ENCODE measurements at regions not wholly inside any gene's neighbourhood (a gene's known extent, or its start where the extent isn't known, plus 50 kb on each side); places are given as distances from the start of the nearest gene placed in this dataset.

DNA sequence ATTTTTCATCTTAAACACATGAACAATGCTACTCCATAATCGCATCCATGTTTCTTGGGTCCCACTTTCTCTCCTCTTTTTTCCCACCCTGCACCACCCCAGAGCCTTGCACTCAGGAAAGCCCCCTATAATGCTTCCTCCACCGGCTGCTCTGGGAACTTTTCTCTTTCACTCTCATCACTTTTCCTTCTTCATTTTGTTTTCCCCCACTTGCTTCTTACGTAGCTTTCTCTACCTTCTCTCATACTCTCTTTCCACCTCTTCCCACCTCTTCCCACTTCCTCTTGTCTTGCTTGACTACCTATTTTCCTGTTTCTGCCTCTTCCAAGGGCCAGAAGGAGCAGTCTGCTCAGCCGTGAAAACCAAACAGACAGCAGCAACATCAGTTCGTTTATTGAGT, 229.5 kb upstream of the RHOBTB1 start:
- Mint-ChIP-seq H3K27me3 (ENCODE audit: low read depth in 3 of 3) (peaks cover 0 to 4% (median 0%) of the 10 kb centered on the region in 3 donors), H3K9me3 (peaks cover 0 to 5% (median 2%) of the 10 kb centered on the region in 7 donors), H3K36me3 (no peaks in the 10 kb centered on the region), H3K4me3 (no peak overlapping the region), H3K27ac (no peak overlapping the region), H3K4me1 (no peaks in the 10 kb centered on the region)
- Histone ChIP-seq H3K4me1 (ENCODE audit: control insufficient read depth in 1 of 2, insufficient read depth in 2 of 2, low read length in 2 of 2) (no peaks in the 10 kb centered on the region), H3K79me2 (ENCODE audit: insufficient read depth, low read length) (no peaks in the 10 kb centered on the region), H2AFZ (ENCODE audit: insufficient read depth, low read depth, low read length, poor library complexity, severe bottlenecking) (no peak overlapping the region), H3K4me2 (replicated peaks; ENCODE audit: extremely low read depth, low read length, poor library complexity, severe bottlenecking) (no peak overlapping the region), H3K9me3 (replicated peaks in 1 of 2; ENCODE audit: control insufficient read depth in 1 of 2, insufficient read depth in 1 of 2, low read length in 2 of 2) (no peaks in the 10 kb centered on the region), H3K9ac (ENCODE audit: insufficient read depth, low read length, poor library complexity, severe bottlenecking) (no peak overlapping the region), H3K4me3 (replicated peaks in 1 of 3; ENCODE audit: low read depth in 2 of 3, low read length in 3 of 3) (no peak overlapping the region), H3K27me3 (ENCODE audit: control insufficient read depth in 2 of 2, insufficient read depth in 2 of 2, low read length in 2 of 2) (no peaks in the 10 kb centered on the region), H4K20me1 (ENCODE audit: insufficient read depth, low read length) (no peaks in the 10 kb centered on the region), H3K36me3 (replicated peaks in 1 of 2; ENCODE audit: control insufficient read depth in 1 of 2, insufficient read depth in 2 of 2, low read length in 2 of 2) (no peaks in the 10 kb centered on the region), H3K27ac (ENCODE audit: low read depth in 1 of 2, low read length in 2 of 2) (no peak overlapping the region)
- WGBS (ENCODE audit: insufficient coverage) = 90% methylated on average over 5 of the region's 5 CpGs
- DNase-seq = no peak
- intact Hi-C loops (cut with micrococcal nuclease) = no loop called here
- TF ChIP-seq, protein P1, sequence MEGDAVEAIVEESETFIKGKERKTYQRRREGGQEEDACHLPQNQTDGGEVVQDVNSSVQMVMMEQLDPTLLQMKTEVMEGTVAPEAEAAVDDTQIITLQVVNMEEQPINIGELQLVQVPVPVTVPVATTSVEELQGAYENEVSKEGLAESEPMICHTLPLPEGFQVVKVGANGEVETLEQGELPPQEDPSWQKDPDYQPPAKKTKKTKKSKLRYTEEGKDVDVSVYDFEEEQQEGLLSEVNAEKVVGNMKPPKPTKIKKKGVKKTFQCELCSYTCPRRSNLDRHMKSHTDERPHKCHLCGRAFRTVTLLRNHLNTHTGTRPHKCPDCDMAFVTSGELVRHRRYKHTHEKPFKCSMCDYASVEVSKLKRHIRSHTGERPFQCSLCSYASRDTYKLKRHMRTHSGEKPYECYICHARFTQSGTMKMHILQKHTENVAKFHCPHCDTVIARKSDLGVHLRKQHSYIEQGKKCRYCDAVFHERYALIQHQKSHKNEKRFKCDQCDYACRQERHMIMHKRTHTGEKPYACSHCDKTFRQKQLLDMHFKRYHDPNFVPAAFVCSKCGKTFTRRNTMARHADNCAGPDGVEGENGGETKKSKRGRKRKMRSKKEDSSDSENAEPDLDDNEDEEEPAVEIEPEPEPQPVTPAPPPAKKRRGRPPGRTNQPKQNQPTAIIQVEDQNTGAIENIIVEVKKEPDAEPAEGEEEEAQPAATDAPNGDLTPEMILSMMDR (IDR thresholded peaks at IDR 0.05) = no peak

DNA sequence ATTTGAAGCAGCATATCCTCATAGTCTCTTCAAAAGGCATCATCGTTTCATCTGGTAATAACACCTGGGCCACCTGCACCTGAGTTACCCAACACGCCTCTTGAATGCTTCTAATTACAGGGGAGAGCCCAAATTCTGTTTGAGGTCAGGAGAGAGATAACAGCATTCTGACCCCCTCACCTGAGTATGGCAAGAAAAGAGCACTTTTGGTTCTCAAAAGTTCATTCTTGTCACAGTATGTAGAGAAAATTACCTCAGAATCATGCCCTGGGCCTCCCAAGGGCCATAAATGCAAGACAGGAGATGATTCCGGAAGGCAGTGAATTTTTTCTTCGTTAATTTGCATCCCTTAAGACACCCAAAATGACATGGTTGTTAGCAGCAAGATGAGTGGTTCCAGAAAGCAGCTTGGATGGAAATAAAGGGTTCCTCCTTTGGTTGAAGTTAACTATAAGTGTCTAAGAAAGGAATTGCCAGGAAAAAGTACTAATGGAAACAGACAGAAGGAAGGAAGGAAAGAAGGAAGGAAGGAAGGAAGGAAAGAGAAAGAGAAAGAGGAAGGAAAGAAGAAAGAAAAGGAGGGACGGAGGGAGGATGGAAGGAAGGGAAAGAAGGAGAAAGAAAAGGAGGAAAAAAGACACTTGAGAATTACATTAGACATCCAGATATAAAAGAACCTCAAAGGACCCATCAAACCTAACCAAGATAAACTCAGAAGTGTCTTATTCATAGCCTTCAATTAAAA, 228.4 kb upstream of the RHOBTB1 start:
- no peak overlapping the region for H3K27ac Mint-ChIP-seq
- H3K79me2 ChIP-seq (ENCODE audit: insufficient read depth, low read length) = no peaks in the 10 kb centered on the region
- H3K4me2 ChIP-seq (replicated peaks; ENCODE audit: extremely low read depth, low read length, poor library complexity, severe bottlenecking) = no peak overlapping the region
- H3K4me3 Mint-ChIP-seq = no peak overlapping the region
- DNase-seq = no peak
- no peak overlapping the region for H3K9ac ChIP-seq (ENCODE audit: insufficient read depth, low read length, poor library complexity, severe bottlenecking)
- no peak overlapping the region for H2AFZ ChIP-seq (ENCODE audit: insufficient read depth, low read depth, low read length, poor library complexity, severe bottlenecking)
- H3K27me3 ChIP-seq (ENCODE audit: control insufficient read depth in 2 of 2, insufficient read depth in 2 of 2, low read length in 2 of 2) = no peaks in the 10 kb centered on the region
- WGBS (ENCODE audit: insufficient coverage) = no CpG with 5 or more reads among the region's 5 CpGs
- H3K36me3 Mint-ChIP-seq = no peaks in the 10 kb centered on the region
- H3K4me1 Mint-ChIP-seq = no peaks in the 10 kb centered on the region
- H3K9me3 Mint-ChIP-seq = peaks cover 1 to 7% (median 2%) of the 10 kb centered on the region in 7 donors
- H3K27ac ChIP-seq (ENCODE audit: low read depth in 1 of 2, low read length in 2 of 2) = no peak overlapping the region
- H3K4me1 ChIP-seq (ENCODE audit: control insufficient read depth in 1 of 2, insufficient read depth in 2 of 2, low read length in 2 of 2) = no peaks in the 10 kb centered on the region
- H3K36me3 ChIP-seq (replicated peaks in 1 of 2; ENCODE audit: control insufficient read depth in 1 of 2, insufficient read depth in 2 of 2, low read length in 2 of 2) = no peaks in the 10 kb centered on the region
- intact Hi-C loops (cut with micrococcal nuclease) = no loop called here
- peaks cover 0 to 2% (median 0%) of the 10 kb centered on the region in 3 donors for H3K27me3 Mint-ChIP-seq (ENCODE audit: low read depth in 3 of 3)
- TF ChIP-seq, protein P1 (IDR thresholded peaks at IDR 0.05) = no peak
- no peak overlapping the region for H3K4me3 ChIP-seq (replicated peaks in 1 of 3; ENCODE audit: low read depth in 2 of 3, low read length in 3 of 3)
- no peaks in the 10 kb centered on the region for H4K20me1 ChIP-seq (ENCODE audit: insufficient read depth, low read length)
- no peaks in the 10 kb centered on the region for H3K9me3 ChIP-seq (replicated peaks in 1 of 2; ENCODE audit: control insufficient read depth in 1 of 2, insufficient read depth in 1 of 2, low read length in 2 of 2)

Data from CD14-positive monocyte (primary cell).